ENCODE measurements at regions not wholly inside any gene's neighbourhood (a gene's known extent, or its start where the extent isn't known, plus 50 kb on each side); places are given as distances from the start of the nearest gene placed in this dataset.
"Not testable (repeated sequence)": the region's sequence is repeated elsewhere in the genome, so short reads cannot be mapped to it uniquely, and the experiment has no call there.

DNA sequence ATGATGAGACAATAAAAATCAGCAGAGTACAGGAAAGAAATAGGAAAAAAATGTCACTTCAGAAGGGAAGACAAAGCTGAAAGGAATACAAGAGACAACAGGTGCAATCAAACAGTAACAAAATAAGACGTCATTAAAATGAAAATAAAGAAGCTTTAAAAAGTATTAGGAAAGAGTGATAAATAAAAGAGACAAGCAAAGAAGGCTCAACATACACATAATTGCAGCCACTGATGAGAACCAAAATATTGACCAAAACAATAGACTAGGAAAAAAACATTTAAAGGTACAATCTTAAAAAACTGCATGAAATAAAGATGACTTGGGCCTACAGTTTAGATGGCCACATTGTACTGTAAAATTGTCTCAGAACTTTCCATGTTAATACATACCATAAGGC lies 160.5 kb upstream of the MINDY3 start:
- TF ChIP-seq, protein P1, sequence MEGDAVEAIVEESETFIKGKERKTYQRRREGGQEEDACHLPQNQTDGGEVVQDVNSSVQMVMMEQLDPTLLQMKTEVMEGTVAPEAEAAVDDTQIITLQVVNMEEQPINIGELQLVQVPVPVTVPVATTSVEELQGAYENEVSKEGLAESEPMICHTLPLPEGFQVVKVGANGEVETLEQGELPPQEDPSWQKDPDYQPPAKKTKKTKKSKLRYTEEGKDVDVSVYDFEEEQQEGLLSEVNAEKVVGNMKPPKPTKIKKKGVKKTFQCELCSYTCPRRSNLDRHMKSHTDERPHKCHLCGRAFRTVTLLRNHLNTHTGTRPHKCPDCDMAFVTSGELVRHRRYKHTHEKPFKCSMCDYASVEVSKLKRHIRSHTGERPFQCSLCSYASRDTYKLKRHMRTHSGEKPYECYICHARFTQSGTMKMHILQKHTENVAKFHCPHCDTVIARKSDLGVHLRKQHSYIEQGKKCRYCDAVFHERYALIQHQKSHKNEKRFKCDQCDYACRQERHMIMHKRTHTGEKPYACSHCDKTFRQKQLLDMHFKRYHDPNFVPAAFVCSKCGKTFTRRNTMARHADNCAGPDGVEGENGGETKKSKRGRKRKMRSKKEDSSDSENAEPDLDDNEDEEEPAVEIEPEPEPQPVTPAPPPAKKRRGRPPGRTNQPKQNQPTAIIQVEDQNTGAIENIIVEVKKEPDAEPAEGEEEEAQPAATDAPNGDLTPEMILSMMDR (conservative IDR thresholded peaks at IDR 0.05; ENCODE audit: low read depth, low read length): no peak
- DNase-seq (ENCODE audit: low read depth): no peak
- no peak overlapping the region for H3K4me3 ChIP-seq (ENCODE audit: low read depth, low read length)

DNA sequence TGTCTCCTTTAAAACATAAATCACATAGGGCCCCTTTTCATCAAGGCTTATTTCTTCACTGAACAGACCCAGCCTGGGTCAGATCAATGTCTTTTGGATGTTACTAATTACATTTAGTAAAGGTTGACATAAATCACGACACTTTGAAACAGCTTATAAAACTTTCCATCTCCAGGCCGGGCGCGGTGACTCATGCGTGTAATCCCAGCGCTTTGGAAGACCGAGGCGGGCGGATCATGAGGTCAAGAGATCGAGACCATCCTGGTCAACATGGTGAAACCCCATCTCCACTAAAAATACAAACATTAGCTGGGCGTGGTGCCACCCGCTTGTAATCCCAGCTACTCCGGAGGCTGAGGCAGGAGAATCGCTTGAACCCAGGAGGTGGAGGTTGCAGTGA lies 166.5 kb upstream of the MINDY3 start:
- not testable (repeated sequence) for H3K4me3 ChIP-seq (ENCODE audit: low read depth, low read length); DNase-seq (ENCODE audit: low read depth)

DNA sequence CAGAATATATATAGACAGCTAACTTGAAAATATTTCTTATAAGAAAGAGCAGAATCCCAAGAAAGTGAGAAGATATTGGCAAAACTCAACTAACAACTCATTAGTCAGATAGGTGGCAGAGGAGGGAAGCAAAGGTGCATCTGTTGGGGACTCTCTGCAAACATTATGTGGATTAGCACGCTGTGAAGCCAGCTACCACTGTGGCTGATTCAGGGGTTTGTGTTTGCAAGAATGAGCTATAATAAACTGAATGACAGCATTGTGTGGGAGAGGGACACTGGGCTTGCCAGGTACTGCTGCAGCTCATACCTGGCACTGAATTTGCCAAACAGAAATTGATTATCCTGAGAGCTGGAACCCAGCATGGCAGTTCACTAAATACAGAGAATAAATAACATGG lies 170.3 kb upstream of the MINDY3 start:
- no peak for DNase-seq (ENCODE audit: low read depth)
- TF ChIP-seq, protein P1 (conservative IDR thresholded peaks at IDR 0.05; ENCODE audit: low read depth, low read length): no peak
- no peak overlapping the region for H3K4me3 ChIP-seq (ENCODE audit: low read depth, low read length)

DNA sequence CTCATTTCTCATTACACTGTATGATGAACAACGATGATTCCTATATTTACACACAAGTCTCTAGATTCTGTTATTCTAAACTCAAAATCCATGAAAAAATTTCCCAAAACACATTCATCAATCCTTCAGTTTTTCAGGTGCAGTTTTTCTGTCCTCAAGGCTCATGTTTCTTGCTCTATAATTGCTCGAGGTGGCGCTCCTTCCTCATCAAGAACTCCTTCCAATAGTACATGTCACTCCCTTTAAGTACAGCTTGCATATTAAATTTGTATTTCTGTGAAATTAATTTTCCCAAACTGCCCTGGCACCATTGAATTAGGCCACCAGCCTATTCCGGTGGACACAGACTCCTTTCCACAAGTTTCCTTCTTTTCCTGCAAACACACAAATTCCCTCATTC lies 188.7 kb upstream of the MINDY3 start:
- no peak for DNase-seq (ENCODE audit: low read depth)
- H3K4me3 ChIP-seq (ENCODE audit: low read depth, low read length): no peak overlapping the region
- TF ChIP-seq, protein P1 (conservative IDR thresholded peaks at IDR 0.05; ENCODE audit: low read depth, low read length): no peak

DNA sequence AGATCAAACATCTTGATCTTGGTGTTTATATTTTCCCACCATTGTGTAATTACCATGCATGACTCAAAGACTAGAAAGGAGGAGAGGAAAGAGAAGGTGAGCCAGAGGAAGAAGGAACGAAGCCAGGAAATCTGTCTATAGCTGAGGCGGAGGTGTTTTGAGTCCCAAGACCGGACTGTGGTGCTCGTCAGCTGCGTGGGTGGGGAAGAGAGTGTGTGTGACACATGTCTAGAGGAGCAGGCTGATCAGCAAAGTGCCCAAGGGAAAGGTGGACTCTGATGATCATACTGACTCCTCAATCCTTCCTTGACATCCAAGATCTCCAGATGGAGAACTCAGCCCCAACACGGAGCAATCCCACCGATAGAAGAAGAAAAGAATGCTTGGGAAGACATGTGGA lies 189.5 kb upstream of the MINDY3 start:
- TF ChIP-seq, protein P1 (conservative IDR thresholded peaks at IDR 0.05; ENCODE audit: low read depth, low read length): no peak
- H3K4me3 ChIP-seq (ENCODE audit: low read depth, low read length): no peak overlapping the region
- no peak for DNase-seq (ENCODE audit: low read depth)

DNA sequence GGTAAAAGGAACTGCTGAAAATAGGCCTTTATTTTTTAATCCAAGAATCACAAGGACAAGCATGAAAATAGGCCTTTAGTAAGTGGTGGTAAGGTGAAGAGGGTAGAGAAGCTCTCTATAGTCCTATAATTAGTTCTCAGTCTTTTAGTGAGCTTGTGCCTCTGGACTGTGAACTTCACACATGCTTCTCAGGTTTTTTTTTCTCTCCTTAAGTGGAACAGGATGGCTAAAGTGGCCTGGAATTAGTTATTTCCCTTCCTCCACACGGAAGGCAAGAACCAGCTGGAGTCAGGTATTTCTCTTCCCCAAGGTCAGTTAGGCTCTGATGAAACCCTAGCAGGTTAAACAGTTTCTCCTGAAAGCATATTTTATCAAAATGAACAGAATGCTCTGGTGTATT lies 203.0 kb upstream of the MINDY3 start:
- H3K4me3 ChIP-seq (ENCODE audit: low read depth, low read length): no peak overlapping the region
- no peak for DNase-seq (ENCODE audit: low read depth)
- TF ChIP-seq, protein P1 (conservative IDR thresholded peaks at IDR 0.05; ENCODE audit: low read depth, low read length): no peak

DNA sequence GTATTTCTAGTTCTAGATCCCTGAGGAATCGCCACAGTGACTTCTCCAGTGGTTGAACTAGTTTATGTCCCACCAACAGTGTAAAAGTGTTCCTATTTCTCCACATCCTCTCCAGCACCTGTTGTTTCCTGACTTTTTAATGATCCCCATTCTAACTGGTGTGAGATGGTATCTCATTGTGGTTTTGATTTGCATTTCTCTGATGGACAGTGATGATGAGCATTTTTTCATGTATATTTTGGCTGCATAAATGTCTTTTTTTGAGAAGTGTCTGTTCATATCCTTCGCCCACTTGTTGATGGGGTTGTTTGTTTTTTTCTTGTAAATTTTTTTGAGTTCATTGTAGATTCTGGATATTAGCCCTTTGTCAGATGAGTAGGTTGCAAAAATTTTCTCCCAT lies 223.2 kb upstream of the MINDY3 start:
- not testable (repeated sequence) for H3K4me3 ChIP-seq (ENCODE audit: low read depth, low read length); DNase-seq (ENCODE audit: low read depth)

DNA sequence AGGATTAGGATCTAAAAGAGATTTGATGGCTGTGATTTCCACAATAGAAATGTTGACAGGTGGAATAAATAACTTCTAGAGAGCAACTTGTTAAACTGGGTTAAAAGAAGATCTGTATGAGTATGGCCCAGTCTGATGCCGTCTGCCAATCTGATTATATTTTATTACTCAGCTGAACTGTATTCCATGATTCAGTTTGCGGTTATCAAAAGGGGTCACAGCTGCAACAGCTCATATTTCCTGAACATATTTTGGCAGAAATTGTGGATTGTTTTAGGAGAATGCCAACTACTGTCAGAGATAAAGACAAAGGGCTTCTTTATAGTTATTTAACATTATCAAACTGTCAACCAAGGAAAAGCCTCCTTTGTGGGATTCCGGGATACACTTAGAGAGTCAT lies 244.8 kb upstream of the MINDY3 start:
- no peak overlapping the region for H3K4me3 ChIP-seq (ENCODE audit: low read depth, low read length)
- DNase-seq (ENCODE audit: low read depth): no peak
- TF ChIP-seq, protein P1 (conservative IDR thresholded peaks at IDR 0.05; ENCODE audit: low read depth, low read length): no peak
